ENCODE measurements at regions not wholly inside any gene's neighbourhood (a gene's known extent, or its start where the extent isn't known, plus 50 kb on each side); places are given as distances from the start of the nearest gene placed in this dataset.
"Not testable (repeated sequence)": the region's sequence is repeated elsewhere in the genome, so short reads cannot be mapped to it uniquely, and the experiment has no call there.

- no peak for DNase-seq (ENCODE audit: low read depth)
- no peak for TF ChIP-seq CTCF (IDR thresholded peaks at IDR 0.05; ENCODE audit: insufficient read depth, low read depth, low read length)
- no peak overlapping the region for H3K4me3 ChIP-seq (ENCODE audit: low read depth, low read length)
These were observed 279.1 kb downstream of the UTRN start for GRCh38 chr6:144564202-144564601.

DNA sequence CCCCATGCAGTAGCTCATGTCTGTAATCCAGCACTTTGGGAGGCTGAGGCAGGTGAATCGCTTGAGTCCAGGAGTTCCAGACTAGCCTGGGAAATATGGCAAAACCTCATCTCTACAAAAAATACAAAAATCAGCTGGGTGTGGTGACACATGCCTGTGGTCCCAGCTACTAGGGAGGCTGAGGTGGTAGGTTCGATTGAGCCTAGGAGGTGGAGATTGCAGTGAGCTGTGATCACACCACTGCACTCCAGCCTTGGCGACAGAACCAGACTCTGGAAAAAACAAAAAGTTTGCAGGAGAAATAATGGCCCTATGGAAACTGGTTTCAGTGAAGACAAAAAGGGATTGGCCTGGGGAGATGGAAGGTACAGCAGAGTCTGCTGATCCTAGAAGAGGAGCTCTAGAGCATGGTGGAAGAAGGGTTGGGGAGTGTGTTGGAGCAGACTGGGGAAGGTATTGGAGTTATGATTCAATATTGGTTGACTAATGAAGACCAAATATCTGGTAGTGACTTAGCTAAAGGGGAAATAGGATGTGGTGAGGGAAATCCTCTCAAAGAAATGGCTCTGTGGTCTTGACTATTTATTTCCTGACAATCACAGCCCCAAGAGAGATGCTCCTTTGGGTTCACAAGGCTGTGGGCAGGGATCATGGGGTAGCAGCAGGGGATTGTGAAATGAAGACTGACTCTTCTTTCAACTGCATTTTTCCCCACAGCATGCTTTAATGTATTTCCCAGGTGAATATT lies 281.9 kb downstream of the UTRN start:
- H3K4me3 ChIP-seq (ENCODE audit: low read depth, low read length) = no peak overlapping the region
- DNase-seq (ENCODE audit: low read depth) = no peak
- no peak for TF ChIP-seq CTCF (IDR thresholded peaks at IDR 0.05; ENCODE audit: insufficient read depth, low read depth, low read length)

DNA sequence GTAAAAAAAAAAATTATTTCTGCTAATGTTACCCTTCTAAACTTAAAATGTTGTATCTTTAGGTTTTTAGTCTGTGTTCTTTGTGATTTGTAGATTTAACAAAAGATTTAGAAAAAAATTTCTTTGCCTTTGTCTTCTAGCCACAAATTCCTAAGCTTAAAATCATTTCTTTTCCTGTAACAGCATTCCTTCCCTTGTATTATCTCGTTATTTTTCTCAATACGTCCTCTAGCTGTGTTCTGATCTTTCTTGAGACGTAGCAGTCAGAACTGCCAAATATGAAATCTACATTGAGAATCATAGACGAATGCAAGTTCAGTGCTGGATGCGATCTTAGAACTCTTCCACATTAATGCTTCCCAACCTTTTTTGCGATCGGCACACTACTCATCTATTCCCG lies 283.1 kb downstream of the UTRN start:
- DNase-seq (ENCODE audit: low read depth) = no peak
- TF ChIP-seq CTCF (IDR thresholded peaks at IDR 0.05; ENCODE audit: insufficient read depth, low read depth, low read length) = no peak
- no peak overlapping the region for H3K4me3 ChIP-seq (ENCODE audit: low read depth, low read length)

DNA sequence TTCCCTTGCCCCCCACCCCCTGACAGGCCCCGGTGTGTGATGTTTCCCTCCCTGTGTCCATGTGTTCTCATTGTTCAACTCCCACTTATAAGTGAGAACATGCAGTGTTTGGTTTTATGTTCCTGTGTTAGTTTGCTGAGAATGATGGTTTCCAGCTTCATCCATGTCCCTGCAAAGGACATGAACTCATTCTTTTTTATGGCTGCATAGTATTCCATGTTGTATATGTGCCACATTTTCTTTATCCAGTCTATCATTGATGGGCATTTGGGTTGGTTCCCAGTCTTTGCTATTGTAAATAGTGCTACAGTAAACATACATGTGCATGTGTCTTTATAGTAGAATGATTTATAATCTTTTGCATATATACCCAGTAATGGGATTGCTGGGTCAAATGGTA lies 287.4 kb downstream of the UTRN start:
- not testable (repeated sequence) for H3K4me3 ChIP-seq (ENCODE audit: low read depth, low read length); DNase-seq (ENCODE audit: low read depth)

DNA sequence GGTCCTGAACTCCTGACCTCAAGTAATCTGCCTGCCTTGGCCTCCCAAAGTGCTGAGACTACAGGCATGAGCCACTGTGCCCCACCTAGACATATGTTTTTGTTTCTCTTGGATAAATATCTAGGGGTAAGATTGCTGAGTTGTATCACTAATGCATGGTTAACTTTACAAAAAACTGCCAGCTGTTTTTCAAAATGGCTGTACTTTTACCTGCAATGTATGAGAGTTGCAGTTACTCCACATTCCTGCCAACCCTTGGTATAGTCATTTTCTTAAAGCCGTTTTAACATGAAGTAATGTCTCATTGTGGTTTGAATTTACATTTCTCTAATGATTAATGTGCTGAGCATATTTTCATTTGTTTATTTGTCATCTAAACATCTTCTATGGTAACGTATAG lies 289.7 kb downstream of the UTRN start:
- no peak for TF ChIP-seq CTCF (IDR thresholded peaks at IDR 0.05; ENCODE audit: insufficient read depth, low read depth, low read length)
- no peak for DNase-seq (ENCODE audit: low read depth)
- H3K4me3 ChIP-seq (ENCODE audit: low read depth, low read length) = no peak overlapping the region

- no peak for TF ChIP-seq CTCF (IDR thresholded peaks at IDR 0.05; ENCODE audit: insufficient read depth, low read depth, low read length)
- no peak overlapping the region for H3K4me3 ChIP-seq (ENCODE audit: low read depth, low read length)
- DNase-seq (ENCODE audit: low read depth) = no peak
These were observed 290.2 kb downstream of the UTRN start for GRCh38 chr6:144575327-144575726.

GRCh38 chr6:144576871-144577270 lies 291.7 kb downstream of the UTRN start:
- TF ChIP-seq CTCF (IDR thresholded peaks at IDR 0.05; ENCODE audit: insufficient read depth, low read depth, low read length) = no peak
- DNase-seq (ENCODE audit: low read depth) = no peak
- no peak overlapping the region for H3K4me3 ChIP-seq (ENCODE audit: low read depth, low read length)

Data from fibroblast of villous mesenchyme (primary cell).